BJ (cell line): ENCODE measurements at regions not wholly inside any gene's neighbourhood (a gene's known extent, or its start where the extent isn't known, plus 50 kb on each side); places are given as distances from the start of the nearest gene placed in this dataset.

ENCODE experiments used
- CTCF ChIA-PET: fragments of 350-600 bp; formaldehyde crosslinking; extraction: SDS; loops from one replicate; lab custom pipeline; 2021; ENCODE audit warnings: antibody characterized with exemption, inconsistent platforms; lab: Yijun Ruan, JAX
- POLR2A ChIA-PET: fragments of 300-600 bp; sonication (Branson Sonifier 250); formaldehyde crosslinking; extraction: SDS; loops from one replicate; lab custom pipeline; 2021; ENCODE audit warnings: antibody characterized with exemption; lab: Charles Lee
- DNase-seq: peaks from one replicate; pipeline ENCODE4 v3.0.0-alpha.2; 2011; ENCODE audit warnings: low read depth
- H3K27me3 ChIP-seq: 2 replicates; pipeline ENCODE4 v1.6.0; 2011; ENCODE audit warnings: low read length; ENCODE audit not compliant: control insufficient read depth, insufficient read depth
- H3K36me3 ChIP-seq: 2 replicates; pipeline ENCODE4 v1.5.1; 2011; ENCODE audit warnings: low read length; ENCODE audit not compliant: control insufficient read depth, insufficient read depth
- H3K4me3 ChIP-seq: 2 replicates; pipeline ENCODE4 v1.5.1; 2011; ENCODE audit warnings: low read depth, mild to moderate bottlenecking, control low read depth, low read length
- TF ChIP-seq, protein P1 (sequence below): IDR thresholded peaks from 2 replicates; pipeline ENCODE4 v1.5.1; 2011; ENCODE audit warnings: low read depth, mild to moderate bottlenecking, control low read depth, inconsistent platforms, low read length, moderate library complexity; ENCODE audit not compliant: insufficient read depth

DNA sequence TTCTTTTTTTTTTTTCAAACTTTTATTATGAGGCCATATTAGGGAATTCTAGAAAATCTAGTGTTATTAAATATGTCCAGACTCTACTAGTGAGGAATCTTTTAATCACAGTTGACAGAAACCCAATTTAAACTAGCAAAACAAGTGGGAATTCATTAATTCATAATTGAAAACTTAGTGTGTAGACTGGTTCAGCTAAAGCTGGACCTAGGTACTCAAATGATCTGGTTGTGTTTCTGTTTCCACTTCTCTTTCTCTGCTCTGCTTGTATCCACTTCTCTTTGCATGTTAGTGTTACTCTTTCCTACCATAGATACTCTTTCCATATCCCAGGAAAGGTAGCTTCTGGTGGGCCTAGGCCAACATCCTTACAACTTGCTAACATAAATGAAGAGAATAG lies 81.2 kb upstream of the HIVEP3 start:
- H3K27me3 ChIP-seq: no peaks in the 10 kb centered on the region
- CTCF ChIA-PET: no interaction called here
- H3K4me3 ChIP-seq: no peak overlapping the region
- POLR2A ChIA-PET: no interaction called here
- TF ChIP-seq, protein P1, sequence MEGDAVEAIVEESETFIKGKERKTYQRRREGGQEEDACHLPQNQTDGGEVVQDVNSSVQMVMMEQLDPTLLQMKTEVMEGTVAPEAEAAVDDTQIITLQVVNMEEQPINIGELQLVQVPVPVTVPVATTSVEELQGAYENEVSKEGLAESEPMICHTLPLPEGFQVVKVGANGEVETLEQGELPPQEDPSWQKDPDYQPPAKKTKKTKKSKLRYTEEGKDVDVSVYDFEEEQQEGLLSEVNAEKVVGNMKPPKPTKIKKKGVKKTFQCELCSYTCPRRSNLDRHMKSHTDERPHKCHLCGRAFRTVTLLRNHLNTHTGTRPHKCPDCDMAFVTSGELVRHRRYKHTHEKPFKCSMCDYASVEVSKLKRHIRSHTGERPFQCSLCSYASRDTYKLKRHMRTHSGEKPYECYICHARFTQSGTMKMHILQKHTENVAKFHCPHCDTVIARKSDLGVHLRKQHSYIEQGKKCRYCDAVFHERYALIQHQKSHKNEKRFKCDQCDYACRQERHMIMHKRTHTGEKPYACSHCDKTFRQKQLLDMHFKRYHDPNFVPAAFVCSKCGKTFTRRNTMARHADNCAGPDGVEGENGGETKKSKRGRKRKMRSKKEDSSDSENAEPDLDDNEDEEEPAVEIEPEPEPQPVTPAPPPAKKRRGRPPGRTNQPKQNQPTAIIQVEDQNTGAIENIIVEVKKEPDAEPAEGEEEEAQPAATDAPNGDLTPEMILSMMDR: no peak
- DNase-seq: no peak
- H3K36me3 ChIP-seq: no peaks in the 10 kb centered on the region

DNA sequence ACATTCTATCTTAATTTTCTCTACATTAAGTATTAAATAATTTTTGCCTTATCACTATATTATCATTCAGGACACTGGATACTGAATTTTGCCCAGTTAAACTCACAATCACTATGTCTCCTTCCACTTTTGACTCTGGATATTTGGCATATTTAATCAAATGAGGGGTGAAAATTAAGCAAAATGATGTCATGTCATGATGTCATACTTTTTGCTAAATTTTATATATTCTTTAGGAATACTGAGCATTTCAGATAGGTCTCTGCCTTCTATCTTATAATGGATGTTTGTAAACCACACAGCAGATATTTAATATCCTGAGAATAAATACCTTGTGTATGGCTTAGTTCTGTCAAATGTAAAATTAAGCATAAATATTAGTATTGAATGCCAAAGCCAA lies 79.5 kb upstream of the HIVEP3 start:
- Histone ChIP-seq H3K27me3 (no peaks in the 10 kb centered on the region), H3K4me3 (no peak overlapping the region), H3K36me3 (no peaks in the 10 kb centered on the region)
- POLR2A ChIA-PET: no interaction called here
- TF ChIP-seq, protein P1: no peak
- CTCF ChIA-PET: no interaction called here
- DNase-seq: no peak

DNA sequence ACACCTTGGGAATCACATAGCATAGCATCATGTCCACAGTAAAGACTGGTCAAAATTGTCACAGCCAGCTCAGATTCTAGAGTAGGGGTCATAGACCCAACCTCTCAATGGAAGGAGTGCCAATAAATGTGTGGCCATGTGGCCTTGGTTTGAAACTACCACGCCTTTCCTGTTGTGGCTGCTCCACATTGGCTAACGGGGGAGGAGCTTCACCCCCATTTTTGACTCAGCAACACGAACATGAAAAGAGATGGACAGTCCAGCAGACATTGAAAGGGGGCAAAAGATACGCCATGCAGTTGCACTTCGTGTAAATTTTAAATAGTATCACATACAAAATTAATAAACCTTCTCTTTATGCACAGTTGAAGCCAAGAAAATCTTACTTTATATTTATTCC lies 78.4 kb upstream of the HIVEP3 start:
- TF ChIP-seq, protein P1: no peak
- H3K36me3 ChIP-seq: no peaks in the 10 kb centered on the region
- CTCF ChIA-PET: interaction anchor here (1.6 to 1.8 kb wide), 2 partner anchors 9 to 424 kb away, joined by 3 to 4 read pairs; no protein-coding TSS in a partner anchor
- no peak for DNase-seq
- H3K4me3 ChIP-seq: no peak overlapping the region
- POLR2A ChIA-PET: interaction anchor here (0.5 kb wide), 1 partner anchor 12 kb away, joined by 6 read pairs; no protein-coding TSS in a partner anchor
- no peaks in the 10 kb centered on the region for H3K27me3 ChIP-seq

DNA sequence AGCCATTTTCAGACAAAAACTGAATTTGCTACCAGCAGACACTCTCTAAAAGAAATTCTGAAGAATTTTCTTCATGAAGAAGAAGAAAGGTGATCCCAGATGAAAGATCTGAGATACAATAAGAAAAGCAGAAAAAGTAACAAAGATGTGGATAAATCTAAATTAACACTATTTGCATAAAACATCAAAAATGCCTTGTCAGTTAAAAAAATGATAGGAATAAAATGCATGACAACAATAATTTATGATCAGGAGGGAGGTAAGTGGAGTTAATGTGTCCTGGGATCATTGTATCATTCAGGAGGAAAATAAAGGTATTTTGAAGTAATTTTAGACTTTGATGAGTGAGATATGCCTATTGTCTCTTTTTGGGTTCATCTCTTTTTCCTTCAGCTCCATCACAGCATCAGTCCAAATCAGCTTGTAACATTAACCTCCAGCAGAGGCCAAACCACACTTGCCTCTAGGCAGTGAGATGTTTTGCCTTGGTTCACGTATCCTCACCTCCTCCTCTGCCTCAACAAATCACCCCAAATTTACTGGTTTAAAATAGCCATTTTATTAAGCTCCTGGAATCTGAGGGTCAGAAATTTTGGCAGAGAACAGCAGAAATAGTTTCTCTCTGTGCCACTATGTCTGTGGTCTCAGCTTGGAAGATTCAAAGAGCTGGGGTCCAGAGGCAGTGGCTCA lies 76.9 kb upstream of the HIVEP3 start:
- DNase-seq: peak; percentile 4
- no peaks in the 10 kb centered on the region for H3K27me3 ChIP-seq
- CTCF ChIA-PET: interaction anchor here (1.8 kb wide), 1 partner anchor 422 kb away, joined by 3 read pairs; no protein-coding TSS in a partner anchor
- H3K4me3 ChIP-seq: no peak overlapping the region
- POLR2A ChIA-PET: no interaction called here
- TF ChIP-seq, protein P1: no peak
- no peaks in the 10 kb centered on the region for H3K36me3 ChIP-seq

DNA sequence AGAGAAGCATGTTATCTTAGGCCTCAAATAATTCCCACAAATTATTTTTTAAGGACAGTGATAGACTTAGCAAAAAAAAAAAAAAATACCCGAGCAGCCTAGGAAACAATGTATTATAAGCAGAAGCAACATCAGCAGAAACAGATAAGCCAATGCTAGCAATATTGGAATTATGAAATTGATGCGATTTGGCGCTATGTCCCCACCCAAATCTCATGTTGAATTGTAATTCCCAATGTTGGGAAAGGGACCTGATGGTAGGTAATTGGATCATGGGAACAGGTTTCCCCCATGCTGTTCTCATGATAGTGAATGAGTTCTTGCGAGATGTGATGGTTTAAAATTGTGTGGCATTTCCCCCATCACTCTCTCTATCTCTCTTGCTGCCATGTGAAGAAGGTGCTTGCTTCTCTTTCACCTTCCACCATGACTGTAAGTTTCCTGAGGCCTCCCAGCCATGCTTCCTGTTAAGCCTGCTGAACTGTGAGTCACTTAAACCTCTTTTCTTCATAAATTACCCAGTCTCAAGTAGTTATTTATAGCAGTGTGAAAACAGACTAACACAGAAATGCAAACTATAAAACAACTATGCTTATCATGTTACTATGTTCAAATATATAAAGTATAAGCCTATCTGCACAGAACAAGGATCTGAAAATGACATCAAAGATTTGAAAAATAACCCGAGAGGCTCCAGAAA lies 75.6 kb upstream of the HIVEP3 start:
- CTCF ChIA-PET: no interaction called here
- TF ChIP-seq, protein P1: no peak
- POLR2A ChIA-PET: no interaction called here
- no peaks in the 10 kb centered on the region for H3K27me3 ChIP-seq
- H3K4me3 ChIP-seq: no peak overlapping the region
- no peaks in the 10 kb centered on the region for H3K36me3 ChIP-seq
- DNase-seq: no peak
